ENCODE measurements at regions not wholly inside any gene's neighbourhood (a gene's known extent, or its start where the extent isn't known, plus 50 kb on each side); places are given as distances from the start of the nearest gene placed in this dataset.

GRCh38 chr2:134190062-134190806 is 63.6 kb upstream of the MGAT5 start:
- no peak overlapping the region for H3K4me3 ChIP-seq (ENCODE audit: low read depth, low read length, poor library complexity, severe bottlenecking)
- TF ChIP-seq CTCF (conservative IDR thresholded peaks at IDR 0.05; ENCODE audit: low read length) (no peak), EZH2phosphoT487 (IDR thresholded peaks at IDR 0.05; ENCODE audit: borderline replicate concordance, low read depth, low read length) (no peak)
- H2AFZ ChIP-seq (ENCODE audit: low read length): no peak overlapping the region
- no peaks in the 10 kb centered on the region for H3K9me2 ChIP-seq (ENCODE audit: insufficient read depth, low read length)
- H3K79me2 ChIP-seq (ENCODE audit: insufficient read depth, low read depth, low read length): 0 out of 2 replicates have a peak, but pooled peaks cover 8% of the 10 kb centered on the region
- H3K4me1 ChIP-seq (ENCODE audit: insufficient read depth, low read length, poor library complexity, severe bottlenecking): no peaks in the 10 kb centered on the region
- H3K4me2 ChIP-seq (ENCODE audit: low read length): no peak overlapping the region
- DNase-seq (ENCODE audit: low spot score): no peak
- ChIA-PET POLR2A (interaction anchor here (1.0 kb wide), 1 partner anchor 12 kb away, joined by 3 read pairs; no protein-coding TSS in a partner anchor), CTCF (ENCODE audit: unreplicated experiment) (no interaction called here)
- H3K36me3 ChIP-seq (ENCODE audit: insufficient read depth, low read length): peaks cover 11% of the 10 kb centered on the region; the same call in 1 of the 2 replicates
- no peaks in the 10 kb centered on the region for H4K20me1 ChIP-seq (ENCODE audit: insufficient read depth, low read length)
- no TSS peak for BruUV-seq (replicated peaks)
- intact Hi-C loops (cut with micrococcal nuclease; ENCODE audit: unreplicated experiment): no loop called here
- H3K9me3 ChIP-seq (ENCODE audit: low read length): no peaks in the 10 kb centered on the region
- no peak overlapping the region for H3K27ac ChIP-seq (ENCODE audit: low read depth, low read length, poor library complexity, severe bottlenecking)

- Histone ChIP-seq H3K36me3 (ENCODE audit: insufficient read depth, low read length) (peaks cover 11% of the 10 kb centered on the region; the same call in 1 of the 2 replicates), H3K79me2 (ENCODE audit: insufficient read depth, low read depth, low read length) (0 out of 2 replicates have a peak, but pooled peaks cover 14% of the 10 kb centered on the region), H3K4me2 (ENCODE audit: low read length) (no peak overlapping the region), H3K27ac (ENCODE audit: low read depth, low read length, poor library complexity, severe bottlenecking) (no peak overlapping the region), H3K4me3 (ENCODE audit: low read depth, low read length, poor library complexity, severe bottlenecking) (no peak overlapping the region), H3K9me2 (ENCODE audit: insufficient read depth, low read length) (no peaks in the 10 kb centered on the region), H3K4me1 (ENCODE audit: insufficient read depth, low read length, poor library complexity, severe bottlenecking) (no peaks in the 10 kb centered on the region), H3K9me3 (ENCODE audit: low read length) (no peaks in the 10 kb centered on the region), H2AFZ (ENCODE audit: low read length) (no peak overlapping the region), H4K20me1 (ENCODE audit: insufficient read depth, low read length) (no peaks in the 10 kb centered on the region)
- intact Hi-C loops (cut with micrococcal nuclease; ENCODE audit: unreplicated experiment): no loop called here
- TF ChIP-seq CTCF (conservative IDR thresholded peaks at IDR 0.05; ENCODE audit: low read length) (no peak), EZH2phosphoT487 (IDR thresholded peaks at IDR 0.05; ENCODE audit: borderline replicate concordance, low read depth, low read length) (no peak)
- DNase-seq (ENCODE audit: low spot score): no peak
- POLR2A ChIA-PET: interaction anchor here (1.0 kb wide), 1 partner anchor 13 kb away, joined by 3 read pairs; no protein-coding TSS in a partner anchor
- no TSS peak for BruUV-seq (replicated peaks)
- CTCF ChIA-PET (ENCODE audit: unreplicated experiment): no interaction called here
These were observed 63.1 kb upstream of the MGAT5 start for GRCh38 chr2:134190807-134191203.

GRCh38 chr2:134191835-134192234 is 62.0 kb upstream of the MGAT5 start:
- H4K20me1 ChIP-seq (ENCODE audit: insufficient read depth, low read length): no peaks in the 10 kb centered on the region
- no TSS peak for BruUV-seq (replicated peaks)
- no peaks in the 10 kb centered on the region for H3K9me2 ChIP-seq (ENCODE audit: insufficient read depth, low read length)
- H2AFZ ChIP-seq (ENCODE audit: low read length): no peak overlapping the region
- H3K79me2 ChIP-seq (ENCODE audit: insufficient read depth, low read depth, low read length): peaks cover 21% of the 10 kb centered on the region; the same call in 1 of the 2 replicates
- no peaks in the 10 kb centered on the region for H3K4me1 ChIP-seq (ENCODE audit: insufficient read depth, low read length, poor library complexity, severe bottlenecking)
- TF ChIP-seq EZH2phosphoT487 (IDR thresholded peaks at IDR 0.05; ENCODE audit: borderline replicate concordance, low read depth, low read length) (no peak), CTCF (conservative IDR thresholded peaks at IDR 0.05; ENCODE audit: low read length) (no peak)
- H3K9me3 ChIP-seq (ENCODE audit: low read length): no peaks in the 10 kb centered on the region
- intact Hi-C loops (cut with micrococcal nuclease; ENCODE audit: unreplicated experiment): no loop called here
- ChIA-PET POLR2A (no interaction called here), CTCF (ENCODE audit: unreplicated experiment) (no interaction called here)
- no peak overlapping the region for H3K27ac ChIP-seq (ENCODE audit: low read depth, low read length, poor library complexity, severe bottlenecking)
- no peak overlapping the region for H3K4me2 ChIP-seq (ENCODE audit: low read length)
- no peak overlapping the region for H3K4me3 ChIP-seq (ENCODE audit: low read depth, low read length, poor library complexity, severe bottlenecking)
- peaks cover 4% of the 10 kb centered on the region; the same call in 1 of the 2 replicates for H3K36me3 ChIP-seq (ENCODE audit: insufficient read depth, low read length)
- DNase-seq (ENCODE audit: low spot score): no peak
